Gastrocnemius medialis (tissue), 4 donors: ENCODE measurements at regions not wholly inside any gene's neighbourhood (a gene's known extent, or its start where the extent isn't known, plus 50 kb on each side); places are given as distances from the start of the nearest gene placed in this dataset.

Experiments used
- POLR2A ChIP-seq, 2 donors: fragments of 450-650 bp; IDR thresholded peaks; one replicate each; pipeline ENCODE4 v1.6.1; 2017; ENCODE audit warnings: antibody characterized with exemption in 2 of 2, mild to moderate bottlenecking in 2 of 2, moderate library complexity in 2 of 2
- TF ChIP-seq, protein P1 (sequence below), 5 experiments: fragments of 450-650 bp in 3 of 5; fragments of 200-600 bp in 2 of 5; sonication (generic) in 2 of 5; IDR thresholded peaks in 4 of 5; conservative IDR thresholded peaks in 1 of 5; 1 replicate in 4 of 5; 2 replicates in 1 of 5; pipeline ENCODE4 v1.5.1; 2016 to 2019; ENCODE audit warnings: antibody characterized with exemption in 5 of 5, mild to moderate bottlenecking in 3 of 5, moderate library complexity in 3 of 5

GRCh38 chr6:109292420-109292819 lies 89.8 kb downstream of the CD164 start:
- TF ChIP-seq, protein P1, sequence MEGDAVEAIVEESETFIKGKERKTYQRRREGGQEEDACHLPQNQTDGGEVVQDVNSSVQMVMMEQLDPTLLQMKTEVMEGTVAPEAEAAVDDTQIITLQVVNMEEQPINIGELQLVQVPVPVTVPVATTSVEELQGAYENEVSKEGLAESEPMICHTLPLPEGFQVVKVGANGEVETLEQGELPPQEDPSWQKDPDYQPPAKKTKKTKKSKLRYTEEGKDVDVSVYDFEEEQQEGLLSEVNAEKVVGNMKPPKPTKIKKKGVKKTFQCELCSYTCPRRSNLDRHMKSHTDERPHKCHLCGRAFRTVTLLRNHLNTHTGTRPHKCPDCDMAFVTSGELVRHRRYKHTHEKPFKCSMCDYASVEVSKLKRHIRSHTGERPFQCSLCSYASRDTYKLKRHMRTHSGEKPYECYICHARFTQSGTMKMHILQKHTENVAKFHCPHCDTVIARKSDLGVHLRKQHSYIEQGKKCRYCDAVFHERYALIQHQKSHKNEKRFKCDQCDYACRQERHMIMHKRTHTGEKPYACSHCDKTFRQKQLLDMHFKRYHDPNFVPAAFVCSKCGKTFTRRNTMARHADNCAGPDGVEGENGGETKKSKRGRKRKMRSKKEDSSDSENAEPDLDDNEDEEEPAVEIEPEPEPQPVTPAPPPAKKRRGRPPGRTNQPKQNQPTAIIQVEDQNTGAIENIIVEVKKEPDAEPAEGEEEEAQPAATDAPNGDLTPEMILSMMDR (IDR thresholded peaks at IDR 0.05 in 4 of 5, conservative IDR thresholded peaks at IDR 0.05 in 1 of 5) = peak in 2 of 5 experiments; percentile 23 to 26
- no peak for TF ChIP-seq POLR2A (IDR thresholded peaks at IDR 0.05)
